GM12874 (cell line): ENCODE measurements at regions not wholly inside any gene's neighbourhood (a gene's known extent, or its start where the extent isn't known, plus 50 kb on each side); places are given as distances from the start of the nearest gene placed in this dataset.

Experiments used
- CTCF ChIP-seq: IDR thresholded peaks from 2 replicates; pipeline ENCODE4 v1.5.1; 2011; ENCODE audit warnings: low read depth, mild to moderate bottlenecking, control low read depth, low read length, moderate library complexity; ENCODE audit not compliant: insufficient read depth

- TF ChIP-seq CTCF, result no peak
Measured at GRCh38 chr6:4405621-4406212, 270.3 kb upstream of the ECI2 start.

- TF ChIP-seq CTCF, result no peak
Measured at GRCh38 chr6:4404415-4404814, 269.0 kb upstream of the ECI2 start.

GRCh38 chr6:4403828-4404227 lies 268.5 kb upstream of the ECI2 start:
- TF ChIP-seq CTCF, result no peak

- TF ChIP-seq CTCF, result no peak
Measured at GRCh38 chr6:4403023-4403752, 267.8 kb upstream of the ECI2 start.

GRCh38 chr6:4402477-4402976 lies 267.2 kb upstream of the ECI2 start:
- no peak for TF ChIP-seq CTCF

GRCh38 chr6:4401408-4402368 lies 266.3 kb upstream of the ECI2 start:
- no peak for TF ChIP-seq CTCF

- no peak for TF ChIP-seq CTCF
Measured at GRCh38 chr6:4399656-4400055, 264.3 kb upstream of the ECI2 start.
